HUES64 (cell line): ENCODE measurements at regions not wholly inside any gene's neighbourhood (a gene's known extent, or its start where the extent isn't known, plus 50 kb on each side); places are given as distances from the start of the nearest gene placed in this dataset.

ENCODE experiments used
- H3K27ac ChIP-seq: 2 replicates; pipeline ENCODE4 v1.7.0; 2013; ENCODE audit warnings: low read depth, low read length, inconsistent platforms
- H3K27me3 ChIP-seq: 2 replicates; pipeline ENCODE4 v1.6.1; 2013; ENCODE audit warnings: mild to moderate bottlenecking, low read length; ENCODE audit not compliant: insufficient read depth
- H3K36me3 ChIP-seq: 2 replicates; pipeline ENCODE4 v1.6.1; 2013; ENCODE audit warnings: mild to moderate bottlenecking, low read length; ENCODE audit not compliant: insufficient read depth
- H3K4me1 ChIP-seq: 2 replicates; pipeline ENCODE4 v1.6.1; 2013; ENCODE audit warnings: mild to moderate bottlenecking, low read length, moderate library complexity; ENCODE audit not compliant: insufficient read depth
- H3K4me3 ChIP-seq: 2 replicates; pipeline ENCODE4 v1.5.1; 2013; ENCODE audit warnings: mild to moderate bottlenecking, low read length, moderate library complexity
- H3K9ac ChIP-seq: 2 replicates; pipeline ENCODE4 v1.6.1; 2013; ENCODE audit warnings: mild to moderate bottlenecking, low read depth, low read length
- H3K9me3 ChIP-seq: 2 replicates; pipeline ENCODE4 v1.6.1; 2013; ENCODE audit warnings: low read depth, low read length; ENCODE audit not compliant: insufficient read depth
- WGBS: fragments of 150-250, 120-280 bp; methylation state at CpG from one replicate; pipeline ENCODE4 v1.1.7; 2013; ENCODE audit warnings: missing lambda C conversion rate; 5-methylcytosine and 5-hydroxymethylcytosine counted together

- WGBS: 50% methylated on average over 2 of the region's 2 CpGs
- Histone ChIP-seq H3K27me3 (no peaks in the 10 kb centered on the region), H3K27ac (no peak overlapping the region), H3K4me3 (no peak overlapping the region), H3K4me1 (no peaks in the 10 kb centered on the region), H3K9ac (no peak overlapping the region), H3K36me3 (no peaks in the 10 kb centered on the region), H3K9me3 (no peaks in the 10 kb centered on the region)
These were observed 99.8 kb upstream of the B3GAT2 start for GRCh38 chr6:71056656-71057055.

- WGBS: no CpG with 5 or more reads among the region's 1 CpG
- Histone ChIP-seq H3K36me3 (no peaks in the 10 kb centered on the region), H3K27me3 (no peaks in the 10 kb centered on the region), H3K27ac (no peak overlapping the region), H3K4me1 (no peaks in the 10 kb centered on the region), H3K4me3 (no peak overlapping the region), H3K9ac (no peak overlapping the region), H3K9me3 (no peaks in the 10 kb centered on the region)
These were observed 109.3 kb upstream of the B3GAT2 start for GRCh38 chr6:71066153-71066552.

GRCh38 chr6:71067816-71068215, 111.0 kb upstream of the B3GAT2 start:
- H3K27me3 ChIP-seq: no peaks in the 10 kb centered on the region
- H3K4me1 ChIP-seq: no peaks in the 10 kb centered on the region
- 98% methylated on average over 5 of the region's 5 CpGs for WGBS
- no peak overlapping the region for H3K9ac ChIP-seq
- H3K36me3 ChIP-seq: no peaks in the 10 kb centered on the region
- no peaks in the 10 kb centered on the region for H3K9me3 ChIP-seq
- H3K27ac ChIP-seq: no peak overlapping the region
- no peak overlapping the region for H3K4me3 ChIP-seq

- 93% methylated on average over 3 of the region's 3 CpGs for WGBS
- Histone ChIP-seq H3K27me3 (no peaks in the 10 kb centered on the region), H3K9ac (no peak overlapping the region), H3K4me1 (no peaks in the 10 kb centered on the region), H3K36me3 (no peaks in the 10 kb centered on the region), H3K4me3 (no peak overlapping the region), H3K9me3 (0 out of 2 replicates have a peak, but pooled peaks cover under 1% of the 10 kb centered on the region), H3K27ac (no peak overlapping the region)
These were observed 115.6 kb upstream of the B3GAT2 start for GRCh38 chr6:71072508-71072907.

- Histone ChIP-seq H3K4me1 (no peaks in the 10 kb centered on the region), H3K4me3 (no peak overlapping the region), H3K36me3 (no peaks in the 10 kb centered on the region), H3K9me3 (0 out of 2 replicates have a peak, but pooled peaks cover 5% of the 10 kb centered on the region), H3K27ac (no peak overlapping the region), H3K27me3 (no peaks in the 10 kb centered on the region), H3K9ac (no peak overlapping the region)
- no CpG with 5 or more reads among the region's 2 CpGs for WGBS
These were observed 120.8 kb upstream of the B3GAT2 start for GRCh38 chr6:71077655-71078054.

- no peak overlapping the region for H3K9ac ChIP-seq
- H3K4me1 ChIP-seq: no peaks in the 10 kb centered on the region
- H3K4me3 ChIP-seq: no peak overlapping the region
- 85% methylated on average over 1 of the region's 1 CpG for WGBS
- no peaks in the 10 kb centered on the region for H3K36me3 ChIP-seq
- no peaks in the 10 kb centered on the region for H3K27me3 ChIP-seq
- H3K9me3 ChIP-seq: 0 out of 2 replicates have a peak, but pooled peaks cover 5% of the 10 kb centered on the region
- no peak overlapping the region for H3K27ac ChIP-seq
These were observed 122.8 kb upstream of the B3GAT2 start for GRCh38 chr6:71079677-71080076.

- H3K9me3 ChIP-seq: 0 out of 2 replicates have a peak, but pooled peaks cover 5% of the 10 kb centered on the region
- H3K27me3 ChIP-seq: no peaks in the 10 kb centered on the region
- WGBS: 75% methylated on average over 2 of the region's 2 CpGs
- no peak overlapping the region for H3K27ac ChIP-seq
- H3K4me1 ChIP-seq: no peaks in the 10 kb centered on the region
- H3K4me3 ChIP-seq: no peak overlapping the region
- no peaks in the 10 kb centered on the region for H3K36me3 ChIP-seq
- H3K9ac ChIP-seq: no peak overlapping the region
These were observed 123.3 kb upstream of the B3GAT2 start for GRCh38 chr6:71080133-71080532.

- Histone ChIP-seq H3K27ac (no peak overlapping the region), H3K4me3 (no peak overlapping the region), H3K4me1 (no peaks in the 10 kb centered on the region), H3K27me3 (no peaks in the 10 kb centered on the region), H3K9ac (no peak overlapping the region), H3K36me3 (no peaks in the 10 kb centered on the region), H3K9me3 (0 out of 2 replicates have a peak, but pooled peaks cover 5% of the 10 kb centered on the region)
- 83% methylated on average over 4 of the region's 4 CpGs for WGBS
These were observed 124.0 kb upstream of the B3GAT2 start for GRCh38 chr6:71080826-71081225.

GRCh38 chr6:71082033-71082650, 125.3 kb upstream of the B3GAT2 start:
- H3K9ac ChIP-seq: no peak overlapping the region
- 97% methylated on average over 6 of the region's 6 CpGs for WGBS
- H3K36me3 ChIP-seq: no peaks in the 10 kb centered on the region
- 0 out of 2 replicates have a peak, but pooled peaks cover 5% of the 10 kb centered on the region for H3K9me3 ChIP-seq
- no peaks in the 10 kb centered on the region for H3K4me1 ChIP-seq
- H3K27me3 ChIP-seq: no peaks in the 10 kb centered on the region
- H3K27ac ChIP-seq: no peak overlapping the region
- H3K4me3 ChIP-seq: no peak overlapping the region

- Histone ChIP-seq H3K9me3 (0 out of 2 replicates have a peak, but pooled peaks cover 2% of the 10 kb centered on the region), H3K9ac (no peak overlapping the region), H3K36me3 (no peaks in the 10 kb centered on the region), H3K27me3 (no peaks in the 10 kb centered on the region), H3K27ac (no peak overlapping the region), H3K4me3 (no peak overlapping the region), H3K4me1 (no peaks in the 10 kb centered on the region)
- WGBS: 92% methylated on average over 6 of the region's 6 CpGs
These were observed 126.5 kb upstream of the B3GAT2 start for GRCh38 chr6:71083308-71083820.

- H3K36me3 ChIP-seq: no peaks in the 10 kb centered on the region
- H3K27ac ChIP-seq: no peak overlapping the region
- no peak overlapping the region for H3K9ac ChIP-seq
- 96% methylated on average over 3 of the region's 3 CpGs for WGBS
- no peaks in the 10 kb centered on the region for H3K4me1 ChIP-seq
- no peak overlapping the region for H3K4me3 ChIP-seq
- no peaks in the 10 kb centered on the region for H3K27me3 ChIP-seq
- H3K9me3 ChIP-seq: no peaks in the 10 kb centered on the region
These were observed 131.3 kb upstream of the B3GAT2 start for GRCh38 chr6:71088166-71088565.
